ENCODE measurements at regions not wholly inside any gene's neighbourhood (a gene's known extent, or its start where the extent isn't known, plus 50 kb on each side); places are given as distances from the start of the nearest gene placed in this dataset.

DNA sequence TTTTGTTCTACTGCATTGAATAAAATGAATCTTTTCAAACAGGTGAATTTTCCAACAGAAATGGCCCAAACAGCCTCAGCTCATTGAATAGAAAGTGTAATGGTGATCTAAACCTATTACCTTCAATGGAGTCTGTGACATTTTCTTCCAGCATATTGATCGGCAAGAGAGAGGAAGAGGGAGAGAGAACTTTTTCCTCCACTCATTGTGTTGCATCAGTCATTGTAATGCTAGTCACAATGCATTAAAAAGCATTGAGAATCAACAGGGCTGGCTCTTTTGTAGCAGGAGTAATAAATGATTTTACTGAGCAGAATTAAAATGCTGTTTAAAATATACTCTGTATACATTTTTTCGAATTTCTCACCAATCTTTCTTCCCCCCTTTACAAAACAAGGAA is 1794.5 kb upstream of the CELF4 start:
- TF ChIP-seq SP1 (IDR thresholded peaks at IDR 0.05) (no peak), CTBP1 (IDR thresholded peaks at IDR 0.05; ENCODE audit: borderline replicate concordance) (no peak), BHLHE40 (IDR thresholded peaks at IDR 0.05; ENCODE audit: borderline replicate concordance) (no peak), TARDBP (IDR thresholded peaks at IDR 0.05) (no peak), FOXM1 (IDR thresholded peaks at IDR 0.05; ENCODE audit: borderline replicate concordance) (no peak), SUZ12 (IDR thresholded peaks at IDR 0.05) (no peak), HDGF (IDR thresholded peaks at IDR 0.05; ENCODE audit: borderline replicate concordance) (no peak), L3MBTL2 (conservative IDR thresholded peaks at IDR 0.05) (no peak)
- TF ChIP-seq, protein P1, sequence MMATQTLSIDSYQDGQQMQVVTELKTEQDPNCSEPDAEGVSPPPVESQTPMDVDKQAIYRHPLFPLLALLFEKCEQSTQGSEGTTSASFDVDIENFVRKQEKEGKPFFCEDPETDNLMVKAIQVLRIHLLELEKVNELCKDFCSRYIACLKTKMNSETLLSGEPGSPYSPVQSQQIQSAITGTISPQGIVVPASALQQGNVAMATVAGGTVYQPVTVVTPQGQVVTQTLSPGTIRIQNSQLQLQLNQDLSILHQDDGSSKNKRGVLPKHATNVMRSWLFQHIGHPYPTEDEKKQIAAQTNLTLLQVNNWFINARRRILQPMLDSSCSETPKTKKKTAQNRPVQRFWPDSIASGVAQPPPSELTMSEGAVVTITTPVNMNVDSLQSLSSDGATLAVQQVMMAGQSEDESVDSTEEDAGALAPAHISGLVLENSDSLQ (IDR thresholded peaks at IDR 0.05), result no peak
- ChIA-PET CTCF (no interaction called here), POLR2A (no interaction called here)
- DNase-seq (ENCODE audit: extremely low spot score), result no peak

- TF ChIP-seq ELF4 (IDR thresholded peaks at IDR 0.05) (no peak), SUZ12 (IDR thresholded peaks at IDR 0.05) (no peak), FOXK2 (IDR thresholded peaks at IDR 0.05) (no peak), FOXM1 (IDR thresholded peaks at IDR 0.05; ENCODE audit: borderline replicate concordance) (no peak), BHLHE40 (IDR thresholded peaks at IDR 0.05; ENCODE audit: borderline replicate concordance) (no peak), ARNT (IDR thresholded peaks at IDR 0.05) (no peak), NFRKB (IDR thresholded peaks at IDR 0.05) (no peak), SP1 (IDR thresholded peaks at IDR 0.05) (no peak), HDGF (IDR thresholded peaks at IDR 0.05; ENCODE audit: borderline replicate concordance) (no peak), FOXA1 (IDR thresholded peaks at IDR 0.05) (no peak), CTBP1 (IDR thresholded peaks at IDR 0.05; ENCODE audit: borderline replicate concordance) (no peak), LEF1 (IDR thresholded peaks at IDR 0.05; ENCODE audit: borderline replicate concordance) (no peak)
- TF ChIP-seq, protein P1 (IDR thresholded peaks at IDR 0.05), result no peak
- DNase-seq (ENCODE audit: extremely low spot score), result no peak
- ChIA-PET CTCF (no interaction called here), POLR2A (no interaction called here)
Measured at GRCh38 chr18:39359636-39360035, 1794.0 kb upstream of the CELF4 start.

- DNase-seq (ENCODE audit: extremely low spot score), result no peak
- ChIA-PET POLR2A (no interaction called here), CTCF (no interaction called here)
- TF ChIP-seq ZNF384 (IDR thresholded peaks at IDR 0.05), result no peak
- TF ChIP-seq FOXA1 (IDR thresholded peaks at IDR 0.05), result no peak
- TF ChIP-seq L3MBTL2 (conservative IDR thresholded peaks at IDR 0.05), result no peak
- no peak for TF ChIP-seq ELF4 (IDR thresholded peaks at IDR 0.05)
- TF ChIP-seq LEF1 (IDR thresholded peaks at IDR 0.05; ENCODE audit: borderline replicate concordance), result no peak
- no peak for TF ChIP-seq ARNT (IDR thresholded peaks at IDR 0.05)
- no peak for TF ChIP-seq NFRKB (IDR thresholded peaks at IDR 0.05)
- TF ChIP-seq FOXK2 (IDR thresholded peaks at IDR 0.05), result no peak
- TF ChIP-seq FOXM1 (IDR thresholded peaks at IDR 0.05; ENCODE audit: borderline replicate concordance), result no peak
- TF ChIP-seq SP1 (IDR thresholded peaks at IDR 0.05), result no peak
- TF ChIP-seq CTBP1 (IDR thresholded peaks at IDR 0.05; ENCODE audit: borderline replicate concordance), result no peak
- no peak for TF ChIP-seq SUZ12 (IDR thresholded peaks at IDR 0.05)
- no peak for TF ChIP-seq BHLHE40 (IDR thresholded peaks at IDR 0.05; ENCODE audit: borderline replicate concordance)
Measured at GRCh38 chr18:39350945-39351344, 1785.3 kb upstream of the CELF4 start.

- TF ChIP-seq SUZ12 (IDR thresholded peaks at IDR 0.05) (no peak), ELF4 (IDR thresholded peaks at IDR 0.05) (no peak), FOXA1 (IDR thresholded peaks at IDR 0.05) (no peak), NFRKB (IDR thresholded peaks at IDR 0.05) (no peak), ZNF384 (IDR thresholded peaks at IDR 0.05) (no peak), HDGF (IDR thresholded peaks at IDR 0.05; ENCODE audit: borderline replicate concordance) (no peak), CTBP1 (IDR thresholded peaks at IDR 0.05; ENCODE audit: borderline replicate concordance) (no peak), BHLHE40 (IDR thresholded peaks at IDR 0.05; ENCODE audit: borderline replicate concordance) (no peak)
- POLR2A ChIA-PET, result no interaction called here
- DNase-seq (ENCODE audit: extremely low spot score), result no peak
- CTCF ChIA-PET, result interaction anchor here (0.7 kb wide), 1 partner anchor 1055 kb away, joined by 3 read pairs; no protein-coding TSS in a partner anchor
Measured at GRCh38 chr18:39349801-39350200, 1784.2 kb upstream of the CELF4 start.

GRCh38 chr18:39348757-39349156 is 1783.2 kb upstream of the CELF4 start:
- TF ChIP-seq SP1 (IDR thresholded peaks at IDR 0.05), result no peak
- TF ChIP-seq TARDBP (IDR thresholded peaks at IDR 0.05), result no peak
- TF ChIP-seq FOXK2 (IDR thresholded peaks at IDR 0.05), result no peak
- TF ChIP-seq SUZ12 (IDR thresholded peaks at IDR 0.05), result no peak
- TF ChIP-seq L3MBTL2 (conservative IDR thresholded peaks at IDR 0.05), result no peak
- no peak for TF ChIP-seq BHLHE40 (IDR thresholded peaks at IDR 0.05; ENCODE audit: borderline replicate concordance)
- no peak for TF ChIP-seq HDGF (IDR thresholded peaks at IDR 0.05; ENCODE audit: borderline replicate concordance)
- TF ChIP-seq FOXM1 (IDR thresholded peaks at IDR 0.05; ENCODE audit: borderline replicate concordance), result no peak
- TF ChIP-seq, protein P1 (IDR thresholded peaks at IDR 0.05), result no peak
- TF ChIP-seq ELF4 (IDR thresholded peaks at IDR 0.05), result no peak
- no peak for TF ChIP-seq ZNF384 (IDR thresholded peaks at IDR 0.05)
- TF ChIP-seq NFRKB (IDR thresholded peaks at IDR 0.05), result no peak
- no peak for TF ChIP-seq FOXA1 (IDR thresholded peaks at IDR 0.05)
- TF ChIP-seq LEF1 (IDR thresholded peaks at IDR 0.05; ENCODE audit: borderline replicate concordance), result no peak
- DNase-seq (ENCODE audit: extremely low spot score), result no peak
- POLR2A ChIA-PET, result no interaction called here
- CTCF ChIA-PET, result no interaction called here

- no peak for DNase-seq (ENCODE audit: extremely low spot score)
- POLR2A ChIA-PET, result no interaction called here
Measured at GRCh38 chr18:39347701-39348100, 1782.1 kb upstream of the CELF4 start.

More at GRCh38 chr18:39347701-39348100, 1782.1 kb upstream of the CELF4 start:
- TF ChIP-seq, protein P1 (IDR thresholded peaks at IDR 0.05), result no peak
- TF ChIP-seq SUZ12 (IDR thresholded peaks at IDR 0.05) (no peak), L3MBTL2 (conservative IDR thresholded peaks at IDR 0.05) (no peak), BHLHE40 (IDR thresholded peaks at IDR 0.05; ENCODE audit: borderline replicate concordance) (no peak), FOXK2 (IDR thresholded peaks at IDR 0.05) (no peak), HDGF (IDR thresholded peaks at IDR 0.05; ENCODE audit: borderline replicate concordance) (no peak), CTBP1 (IDR thresholded peaks at IDR 0.05; ENCODE audit: borderline replicate concordance) (no peak), NFRKB (IDR thresholded peaks at IDR 0.05) (no peak), ELF4 (IDR thresholded peaks at IDR 0.05) (no peak), LEF1 (IDR thresholded peaks at IDR 0.05; ENCODE audit: borderline replicate concordance) (no peak), ARNT (IDR thresholded peaks at IDR 0.05) (no peak), FOXA1 (IDR thresholded peaks at IDR 0.05) (no peak), ZNF384 (IDR thresholded peaks at IDR 0.05) (no peak)
- CTCF ChIA-PET, result no interaction called here

Measured in HEK293T (cell line).